SK-N-SH (cell line): ENCODE measurements at regions not wholly inside any gene's neighbourhood (a gene's known extent, or its start where the extent isn't known, plus 50 kb on each side); places are given as distances from the start of the nearest gene placed in this dataset.

Source experiments
- CHD2 ChIP-seq: fragments of 150-350 bp; IDR thresholded peaks from 2 replicates; pipeline ENCODE4 v1.6.1; 2018; ENCODE audit warnings: low read length; ENCODE audit not compliant: partially characterized antibody
- CTCF ChIP-seq: fragments of 200-600 bp; sonication (generic); IDR thresholded peaks from 2 replicates; pipeline ENCODE4 v1.6.1; 2017; ENCODE audit warnings: antibody characterized with exemption, mild to moderate bottlenecking, moderate library complexity
- EP300 ChIP-seq, 2 experiments: IDR thresholded peaks; 2 replicates each; pipeline versions ENCODE4 v1.4.0 to v1.6.1; 2012; ENCODE audit warnings: borderline replicate concordance in 1 of 2, low read depth in 1 of 2, low read length in 1 of 2
- EZH2phosphoT487 ChIP-seq: fragments of 200-600 bp; sonication (generic); IDR thresholded peaks from 2 replicates; pipeline ENCODE4 v1.6.1; 2017; ENCODE audit warnings: low read depth, mixed run types, mild to moderate bottlenecking, antibody characterized with exemption, moderate library complexity, borderline replicate concordance
- FOXM1 ChIP-seq: IDR thresholded peaks from 2 replicates; pipeline ENCODE4 v1.4.0; 2012; ENCODE audit warnings: low read depth, mild to moderate bottlenecking
- GATA2 ChIP-seq: sonication (generic); formaldehyde crosslinking; IDR thresholded peaks from 2 replicates; pipeline ENCODE4 v1.5.0; 2020; ENCODE audit warnings: mild to moderate bottlenecking, missing genetic modification reagents
- MAX ChIP-seq: IDR thresholded peaks from 2 replicates; pipeline ENCODE4 v1.4.0; 2012; ENCODE audit warnings: low read depth
- POLR2AphosphoS5 ChIP-seq: IDR thresholded peaks from 2 replicates; pipeline ENCODE4 v1.6.1; 2012; ENCODE audit warnings: low read depth, low read length
- RCOR1 ChIP-seq: fragments of 150-350 bp; IDR thresholded peaks from 2 replicates; pipeline ENCODE4 v1.6.1; 2017; ENCODE audit warnings: antibody characterized with exemption, low read length
- REST ChIP-seq: IDR thresholded peaks from 2 replicates; pipeline ENCODE4 v1.6.1; 2012; ENCODE audit warnings: mild to moderate bottlenecking, low read depth, low read length, moderate library complexity
- RFX5 ChIP-seq: IDR thresholded peaks from 2 replicates; pipeline ENCODE4 v1.6.1; 2012; ENCODE audit warnings: mild to moderate bottlenecking, improper control_type of control experiment, low read length
- SMC3 ChIP-seq: IDR thresholded peaks from 2 replicates; pipeline ENCODE4 v1.6.1; 2012; ENCODE audit warnings: low read depth, low read length, improper control_type of control experiment
- TAF1 ChIP-seq: IDR thresholded peaks from 2 replicates; pipeline ENCODE4 v1.6.1; 2012; ENCODE audit warnings: low read depth, mild to moderate bottlenecking, low read length, moderate library complexity, borderline replicate concordance
- TEAD4 ChIP-seq: IDR thresholded peaks from 2 replicates; pipeline ENCODE4 v1.4.0; 2012; ENCODE audit warnings: mild to moderate bottlenecking, borderline replicate concordance; ENCODE audit not compliant: insufficient read depth

- no peak for TF ChIP-seq CTCF
- TF ChIP-seq CHD2: peak; percentile 95
- TF ChIP-seq SMC3: peak; percentile 22; the same call in 1 of the 2 replicates
- TF ChIP-seq POLR2AphosphoS5: no peak
- TF ChIP-seq REST: no peak
- no peak for TF ChIP-seq MAX
- TF ChIP-seq TEAD4: no peak
- TF ChIP-seq TAF1: no peak
- TF ChIP-seq EZH2phosphoT487: no peak
- no peak for TF ChIP-seq FOXM1
- peak; percentile 91 for TF ChIP-seq RCOR1
- TF ChIP-seq GATA2 (CRISPR knock-in tag): peak; percentile 99
- peak in 1 of 2 experiments; percentile 99; a peak in 2 of 4 replicates for TF ChIP-seq EP300 (IDR thresholded peaks at IDR 0.05; ENCODE audit: borderline replicate concordance in 1 of 2, low read depth in 1 of 2, low read length in 1 of 2)
- peak; percentile 34; the same call in 1 of the 2 replicates for TF ChIP-seq RFX5
These were observed 190.2 kb downstream of the RAMP3 start for GRCh38 chr7:45347804-45348203.
